Motor neuron (in vitro differentiated cells): ENCODE measurements at regions not wholly inside any gene's neighbourhood (a gene's known extent, or its start where the extent isn't known, plus 50 kb on each side); places are given as distances from the start of the nearest gene placed in this dataset.

Source experiments
- ATAC-seq, 8 experiments: fragments of 200-7000 bp; cut with Tn5 transposase; replicated peaks in 6 of 8; 2 replicates each; pipeline ENCODE4 v1.8.0; 2021; ENCODE audit warnings: mild to moderate bottlenecking in 8 of 8, moderate library complexity in 8 of 8
- H3K27ac ChIP-seq, 2 donors: fragments of 250-450 bp; sonication (Bioruptor Pico); 2 replicates each; pipeline ENCODE4 v1.9.0; 2021; ENCODE audit warnings: antibody characterized with exemption in 2 of 2, mild to moderate bottlenecking in 2 of 2, moderate library complexity in 1 of 2
- H3K4me1 ChIP-seq, 2 donors: fragments of 250-450 bp; sonication (Bioruptor Pico); replicated peaks in 1 of 2; 2 replicates each; pipeline ENCODE4 v1.6.1; 2021; ENCODE audit warnings: antibody characterized with exemption in 2 of 2, mild to moderate bottlenecking in 2 of 2, moderate library complexity in 1 of 2
- H3K4me3 ChIP-seq, 5 donors: fragments of 250-450 bp; sonication (Bioruptor Pico); 2 replicates each; pipeline ENCODE4 v1.9.0; 2021; ENCODE audit warnings: antibody characterized with exemption in 5 of 5, mild to moderate bottlenecking in 5 of 5, moderate library complexity in 4 of 5
- WGBS, 10 experiments: fragments of 450-650 bp; shearing (Covaris generic); methylation state at CpG; one replicate each; pipeline ENCODE4 v1.0.0; 2022; 5-methylcytosine and 5-hydroxymethylcytosine counted together
- in situ Hi-C, 9 experiments: fragments of 400-800 bp; cut with MboI; loops; one replicate each; pipeline ENCODE4 v1.15.0; 2021; ENCODE audit warnings: low sequenced_read_pairs in 9 of 9, low pct_unique_long_range_greater_than_20kb in 2 of 9; ENCODE audit not compliant: unreplicated experiment in 9 of 9

- H3K27ac ChIP-seq, result no peak overlapping the region
- no peak for ATAC-seq
- in situ Hi-C loops, result no loop called here
Observed at GRCh38 chr4:163875327-163875726, 380.8 kb downstream of the TMA16 start.

GRCh38 chr4:163878336-163879121 is 384.0 kb downstream of the TMA16 start:
- ATAC-seq, result no peak
- no peak overlapping the region for H3K4me3 ChIP-seq
- WGBS, 10 experiments, result 10 to 100% (median 83%) methylated on average over 1 to 3 of the region's 3 CpGs; no CpG with 5 or more reads in 1 of the 10 experiments
- in situ Hi-C loops, result no loop called here
- no peaks in the 10 kb centered on the region for H3K4me1 ChIP-seq
- H3K27ac ChIP-seq, result no peak overlapping the region

More at GRCh38 chr4:163875327-163875726, 380.8 kb downstream of the TMA16 start:
- no peaks in the 10 kb centered on the region for H3K4me1 ChIP-seq
- WGBS, 10 experiments, result 19 to 100% (median 87%) methylated on average over 1 to 4 of the region's 4 CpGs
- H3K4me3 ChIP-seq, result no peak overlapping the region

GRCh38 chr4:163892417-163892816 is 397.9 kb downstream of the TMA16 start:
- peaks cover 2 to 14% of the 10 kb centered on the region in 2 donors for H3K4me1 ChIP-seq
- in situ Hi-C loops, result no loop called here
- no peak overlapping the region for H3K27ac ChIP-seq
- ATAC-seq, result no peak
- H3K4me3 ChIP-seq, result no peak overlapping the region

GRCh38 chr4:163895378-163896005 is 401.0 kb downstream of the TMA16 start:
- WGBS, 10 experiments, result 17 to 92% (median 59%) methylated on average over 1 to 3 of the region's 3 CpGs; no CpG with 5 or more reads in 6 of the 10 experiments
- Histone ChIP-seq H3K4me1 (peaks cover 2 to 14% of the 10 kb centered on the region in 2 donors), H3K4me3 (no peak overlapping the region), H3K27ac (no peak overlapping the region)
- in situ Hi-C loops, result no loop called here
- peak in 5 of 8 experiments; percentile 42 to 82 (median 50) for ATAC-seq

GRCh38 chr4:163901319-163901718 is 406.8 kb downstream of the TMA16 start:
- no peak overlapping the region for H3K4me3 ChIP-seq
- 0 to 88% (median 24%) methylated on average over 1 of the region's 1 CpG; no CpG with 5 or more reads in 4 of the 10 experiments for WGBS, 10 experiments
- H3K4me1 ChIP-seq, result peaks cover 7 to 12% of the 10 kb centered on the region in 2 donors
- ATAC-seq, result peak in 5 of 8 experiments; percentile 47 to 71 (median 57)
- no peak overlapping the region for H3K27ac ChIP-seq
- in situ Hi-C loops, result no loop called here

GRCh38 chr4:163902417-163902816 is 407.9 kb downstream of the TMA16 start:
- 7 to 100% (median 79%) methylated on average over 1 to 2 of the region's 2 CpGs; no CpG with 5 or more reads in 2 of the 10 experiments for WGBS, 10 experiments
- in situ Hi-C loops, result no loop called here
- no peak overlapping the region for H3K27ac ChIP-seq
- H3K4me1 ChIP-seq, result peaks cover 7 to 12% of the 10 kb centered on the region in 2 donors
- H3K4me3 ChIP-seq, result no peak overlapping the region
- ATAC-seq, result no peak

GRCh38 chr4:163911891-163912290 is 417.4 kb downstream of the TMA16 start:
- Histone ChIP-seq H3K4me1 (no peaks in the 10 kb centered on the region), H3K4me3 (no peak overlapping the region), H3K27ac (no peak overlapping the region)
- 0 to 86% (median 45%) methylated on average over 1 to 5 of the region's 5 CpGs; no CpG with 5 or more reads in 1 of the 10 experiments for WGBS, 10 experiments
- no peak for ATAC-seq
- in situ Hi-C loops, result no loop called here

GRCh38 chr4:163913571-163913970 is 419.1 kb downstream of the TMA16 start:
- in situ Hi-C loops, result no loop called here
- ATAC-seq, result no peak
- 27 to 100% (median 74%) methylated on average over 1 to 4 of the region's 4 CpGs for WGBS, 10 experiments
- no peaks in the 10 kb centered on the region for H3K4me1 ChIP-seq
- H3K4me3 ChIP-seq, result no peak overlapping the region
- no peak overlapping the region for H3K27ac ChIP-seq

- no peak for ATAC-seq
- no peak overlapping the region for H3K27ac ChIP-seq
- in situ Hi-C loops, result no loop called here
- no peak overlapping the region for H3K4me3 ChIP-seq
- peaks cover 0 to 7% of the 10 kb centered on the region in 2 donors for H3K4me1 ChIP-seq
- 7 to 100% (median 90%) methylated on average over 1 to 3 of the region's 3 CpGs; no CpG with 5 or more reads in 2 of the 10 experiments for WGBS, 10 experiments
Observed at GRCh38 chr4:163915896-163916295, 421.4 kb downstream of the TMA16 start.

- WGBS, 10 experiments, result 0 to 100% (median 54%) methylated on average over 1 to 2 of the region's 2 CpGs; no CpG with 5 or more reads in 4 of the 10 experiments
- Histone ChIP-seq H3K27ac (no peak overlapping the region), H3K4me1 (peaks cover 0 to 7% of the 10 kb centered on the region in 2 donors), H3K4me3 (no peak overlapping the region)
- in situ Hi-C loops, result no loop called here
- ATAC-seq, result peak in 1 of 8 experiments; percentile 19
Observed at GRCh38 chr4:163920426-163920825, 425.9 kb downstream of the TMA16 start.

- in situ Hi-C loops, result no loop called here
- peak in 1 of 8 experiments; percentile 78 for ATAC-seq
Observed at GRCh38 chr4:163922302-163922701, 427.8 kb downstream of the TMA16 start.

GRCh38 chr4:163923092-163923491 is 428.6 kb downstream of the TMA16 start:
- in situ Hi-C loops, result no loop called here
- Histone ChIP-seq H3K27ac (no peak overlapping the region), H3K4me1 (peaks cover 0 to 7% of the 10 kb centered on the region in 2 donors), H3K4me3 (no peak overlapping the region)
- 7 to 100% (median 78%) methylated on average over 1 to 2 of the region's 2 CpGs for WGBS, 10 experiments
- no peak for ATAC-seq

More at GRCh38 chr4:163922302-163922701, 427.8 kb downstream of the TMA16 start:
- H3K4me1 ChIP-seq, result peaks cover 0 to 7% of the 10 kb centered on the region in 2 donors
- H3K4me3 ChIP-seq, result no peak overlapping the region
- no peak overlapping the region for H3K27ac ChIP-seq
- WGBS, 10 experiments, result 31 to 92% (median 73%) methylated on average over 1 to 2 of the region's 2 CpGs; no CpG with 5 or more reads in 6 of the 10 experiments

- Histone ChIP-seq H3K4me3 (no peak overlapping the region), H3K27ac (no peak overlapping the region), H3K4me1 (peaks cover 0 to 4% of the 10 kb centered on the region in 2 donors)
- in situ Hi-C loops, result no loop called here
- no peak for ATAC-seq
Observed at GRCh38 chr4:163930086-163930485, 435.6 kb downstream of the TMA16 start.
